ENCODE measurements at regions not wholly inside any gene's neighbourhood (a gene's known extent, or its start where the extent isn't known, plus 50 kb on each side); places are given as distances from the start of the nearest gene placed in this dataset.
"Not testable (repeated sequence)": the region's sequence is repeated elsewhere in the genome, so short reads cannot be mapped to it uniquely, and the experiment has no call there.

DNA sequence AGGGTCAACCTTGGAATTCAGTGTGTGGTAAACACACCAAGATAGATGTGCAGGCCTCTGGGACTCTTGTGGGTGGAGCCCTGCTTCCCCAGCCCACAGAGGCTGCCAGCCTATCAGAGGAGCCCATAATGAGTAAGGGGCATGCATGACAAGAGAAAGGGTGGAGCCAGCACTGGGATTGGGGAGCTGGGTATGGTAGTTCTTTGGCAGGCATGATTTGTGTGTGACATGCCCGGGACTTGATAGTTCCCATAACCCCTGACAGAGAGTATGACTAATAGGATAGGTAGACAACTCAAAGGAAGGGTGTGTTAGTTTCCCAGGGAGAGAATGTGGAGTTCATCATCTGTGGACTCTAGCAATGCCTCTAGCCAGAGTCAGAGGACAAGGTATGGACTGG lies 143.0 kb downstream of the EMP1 start:
- Mint-ChIP-seq H3K27ac (ENCODE audit: low read depth) (no peak overlapping the region), H3K4me3 (no peak overlapping the region), H3K27me3 (peaks cover 38% of the 10 kb centered on the region), H3K36me3 (ENCODE audit: insufficient read depth) (no peaks in the 10 kb centered on the region), H3K4me1 (no peaks in the 10 kb centered on the region), H3K9me3 (peaks cover 5% of the 10 kb centered on the region)
- DNase-seq (ENCODE audit: low spot score in 2 of 2) (no peak), ATAC-seq (replicated peaks; ENCODE audit: extremely low read depth, poor library complexity, severe bottlenecking) (no peak)

DNA sequence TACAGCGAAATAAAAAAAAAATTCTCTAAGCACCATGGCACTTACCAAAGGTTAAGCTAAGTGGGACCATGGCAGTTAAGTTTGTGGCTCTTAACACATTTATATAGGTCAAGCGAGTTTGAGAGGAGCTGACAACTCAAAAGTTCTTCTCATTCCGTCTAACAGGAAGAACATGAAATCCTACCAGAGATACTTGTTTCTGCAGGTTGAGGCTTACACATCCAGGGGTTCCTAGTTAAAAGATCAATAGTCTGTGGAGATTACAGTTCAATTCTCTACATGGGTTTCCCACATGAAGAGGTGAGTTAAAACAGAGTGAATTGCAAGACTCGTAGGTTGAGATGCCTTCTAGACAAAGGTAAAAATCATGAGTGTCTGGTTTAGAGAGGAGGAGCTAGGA lies 142.6 kb downstream of the EMP1 start:
- peaks cover 5% of the 10 kb centered on the region for H3K9me3 Mint-ChIP-seq
- H3K27me3 Mint-ChIP-seq = peaks cover 41% of the 10 kb centered on the region
- ATAC-seq (replicated peaks; ENCODE audit: extremely low read depth, poor library complexity, severe bottlenecking) (no peak), DNase-seq (ENCODE audit: low spot score in 2 of 2) (no peak)
- no peak overlapping the region for H3K27ac Mint-ChIP-seq (ENCODE audit: low read depth)
- H3K4me3 Mint-ChIP-seq = no peak overlapping the region
- H3K36me3 Mint-ChIP-seq (ENCODE audit: insufficient read depth) = no peaks in the 10 kb centered on the region
- H3K4me1 Mint-ChIP-seq = no peaks in the 10 kb centered on the region

DNA sequence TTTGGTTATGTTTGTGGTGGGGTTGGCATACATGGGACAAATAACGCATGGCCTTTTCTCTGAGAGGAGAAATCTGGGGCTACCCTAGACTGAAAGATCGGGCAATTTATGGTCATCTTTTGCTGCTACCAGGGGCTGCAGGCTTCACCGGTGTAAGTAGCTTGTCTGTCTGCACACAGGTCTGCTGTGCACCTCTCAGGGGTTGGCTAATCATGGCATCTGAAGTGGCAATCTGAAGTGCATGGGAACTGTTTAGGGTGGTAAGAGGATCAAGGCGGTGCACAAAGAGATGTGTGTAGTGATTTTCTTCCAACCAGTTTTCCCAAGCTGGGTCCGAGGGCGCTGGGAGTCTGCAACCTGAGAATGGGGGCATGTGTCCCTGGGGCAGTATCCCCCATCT lies 141.3 kb downstream of the EMP1 start:
- Mint-ChIP-seq H3K36me3 (ENCODE audit: insufficient read depth) (no peaks in the 10 kb centered on the region), H3K9me3 (peaks cover 5% of the 10 kb centered on the region), H3K4me1 (no peaks in the 10 kb centered on the region), H3K27ac (ENCODE audit: low read depth) (no peak overlapping the region), H3K27me3 (peaks cover 41% of the 10 kb centered on the region), H3K4me3 (no peak overlapping the region)
- DNase-seq (ENCODE audit: low spot score in 2 of 2) (no peak), ATAC-seq (replicated peaks; ENCODE audit: extremely low read depth, poor library complexity, severe bottlenecking) (no peak)

DNA sequence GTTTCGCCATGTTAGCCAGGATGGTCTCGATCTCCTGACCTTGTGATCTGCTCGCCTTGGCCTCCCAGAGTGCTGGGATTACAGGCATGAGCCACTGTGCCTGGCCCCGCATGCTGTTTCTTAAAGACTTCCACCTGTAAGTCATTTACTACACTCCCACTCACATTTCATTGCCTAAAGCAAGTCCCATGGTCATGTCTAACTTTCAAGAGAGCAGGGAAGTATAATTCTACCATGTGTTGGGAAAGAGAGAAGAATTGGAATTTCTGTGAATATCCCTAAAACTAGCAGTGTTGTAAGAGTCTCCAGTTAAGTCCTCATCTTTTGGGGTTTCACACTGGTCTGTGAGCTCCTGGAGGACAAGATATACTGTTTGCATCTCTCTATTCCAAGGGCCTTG lies 139.7 kb downstream of the EMP1 start:
- Mint-ChIP-seq H3K4me3 (no peak overlapping the region), H3K4me1 (no peaks in the 10 kb centered on the region), H3K27me3 (peaks cover 41% of the 10 kb centered on the region), H3K27ac (ENCODE audit: low read depth) (no peak overlapping the region), H3K36me3 (ENCODE audit: insufficient read depth) (no peaks in the 10 kb centered on the region), H3K9me3 (peaks cover 5% of the 10 kb centered on the region)
- DNase-seq (ENCODE audit: low spot score in 2 of 2) (no peak), ATAC-seq (replicated peaks; ENCODE audit: extremely low read depth, poor library complexity, severe bottlenecking) (no peak)

DNA sequence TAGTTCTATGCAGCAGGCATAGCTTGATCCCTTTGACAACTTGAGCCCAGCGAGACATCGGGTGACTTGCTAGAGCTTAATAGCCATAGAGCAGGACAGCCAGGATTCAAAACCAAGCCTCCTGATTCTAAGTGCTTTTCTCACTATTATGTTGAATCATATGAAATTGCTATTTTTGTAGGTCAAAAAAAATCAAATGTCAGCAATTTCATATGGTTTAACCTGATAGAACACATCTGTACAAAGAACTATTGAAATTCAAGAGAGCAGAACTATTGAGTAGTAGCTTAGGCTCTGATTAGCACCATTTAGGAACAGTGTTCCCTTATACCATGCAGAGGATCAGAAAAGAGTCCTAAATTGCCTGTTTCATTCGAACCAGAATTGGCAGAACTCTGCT lies 132.0 kb downstream of the EMP1 start:
- Mint-ChIP-seq H3K9me3 (no peaks in the 10 kb centered on the region), H3K4me3 (no peak overlapping the region), H3K36me3 (ENCODE audit: insufficient read depth) (no peaks in the 10 kb centered on the region), H3K27me3 (peaks cover 55% of the 10 kb centered on the region), H3K4me1 (no peaks in the 10 kb centered on the region), H3K27ac (ENCODE audit: low read depth) (no peak overlapping the region)
- ATAC-seq (replicated peaks; ENCODE audit: extremely low read depth, poor library complexity, severe bottlenecking) = no peak
- no peak for DNase-seq (ENCODE audit: low spot score in 2 of 2)

DNA sequence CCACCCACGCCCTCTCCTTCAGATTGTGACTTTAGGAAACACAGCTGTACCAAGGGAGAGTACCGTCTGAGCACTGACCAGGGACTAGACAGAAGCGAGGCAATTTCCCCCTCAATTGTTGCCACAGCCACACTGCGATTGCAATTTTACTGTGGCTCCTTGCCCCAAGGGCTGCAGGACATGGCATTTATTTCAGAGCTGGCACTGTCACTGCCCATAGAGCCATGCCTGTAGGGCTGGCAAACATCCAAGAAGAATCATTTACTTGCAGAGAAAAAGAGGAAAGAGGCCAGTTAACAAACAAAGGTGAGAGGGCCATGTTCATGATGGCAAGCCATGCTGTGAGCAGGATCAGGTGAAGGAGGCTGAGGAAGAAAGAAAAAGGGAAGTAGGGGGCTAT lies 129.6 kb downstream of the EMP1 start:
- H3K4me3 Mint-ChIP-seq = no peak overlapping the region

DNA sequence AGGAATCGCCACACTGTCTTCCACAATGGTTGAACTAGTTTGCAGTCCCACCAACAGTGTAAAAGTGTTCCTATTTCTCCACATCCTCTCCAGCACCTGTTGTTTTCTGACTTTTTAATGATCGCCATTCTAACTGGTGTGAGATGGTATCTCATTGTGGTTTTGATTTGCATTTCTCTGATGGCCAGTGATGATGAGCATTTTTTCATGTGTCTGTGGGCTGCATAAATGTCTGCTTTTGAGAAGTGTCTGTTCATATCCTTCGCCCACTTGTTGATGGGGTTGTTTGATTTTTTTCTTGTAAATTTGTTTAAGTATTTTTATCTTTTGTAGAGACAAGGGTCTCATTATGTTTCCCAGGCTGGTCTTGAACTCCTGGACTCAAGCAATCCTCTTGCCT lies 128.5 kb downstream of the EMP1 start:
- H3K36me3 Mint-ChIP-seq (ENCODE audit: insufficient read depth); H3K9me3 Mint-ChIP-seq; H3K4me1 Mint-ChIP-seq; H3K27ac Mint-ChIP-seq (ENCODE audit: low read depth); DNase-seq (ENCODE audit: low spot score in 2 of 2); H3K4me3 Mint-ChIP-seq; ATAC-seq (replicated peaks; ENCODE audit: extremely low read depth, poor library complexity, severe bottlenecking): not testable (repeated sequence)
- H3K27me3 Mint-ChIP-seq = peaks cover 61% of the 10 kb centered on the region

More for the DNA sequence above, 129.6 kb downstream of the EMP1 start:
- Mint-ChIP-seq H3K9me3 (no peaks in the 10 kb centered on the region), H3K27ac (ENCODE audit: low read depth) (no peak overlapping the region), H3K4me1 (no peaks in the 10 kb centered on the region), H3K36me3 (ENCODE audit: insufficient read depth) (no peaks in the 10 kb centered on the region), H3K27me3 (peaks cover 67% of the 10 kb centered on the region)
- ATAC-seq (replicated peaks; ENCODE audit: extremely low read depth, poor library complexity, severe bottlenecking) = no peak
- no peak for DNase-seq (ENCODE audit: low spot score in 2 of 2)

DNA sequence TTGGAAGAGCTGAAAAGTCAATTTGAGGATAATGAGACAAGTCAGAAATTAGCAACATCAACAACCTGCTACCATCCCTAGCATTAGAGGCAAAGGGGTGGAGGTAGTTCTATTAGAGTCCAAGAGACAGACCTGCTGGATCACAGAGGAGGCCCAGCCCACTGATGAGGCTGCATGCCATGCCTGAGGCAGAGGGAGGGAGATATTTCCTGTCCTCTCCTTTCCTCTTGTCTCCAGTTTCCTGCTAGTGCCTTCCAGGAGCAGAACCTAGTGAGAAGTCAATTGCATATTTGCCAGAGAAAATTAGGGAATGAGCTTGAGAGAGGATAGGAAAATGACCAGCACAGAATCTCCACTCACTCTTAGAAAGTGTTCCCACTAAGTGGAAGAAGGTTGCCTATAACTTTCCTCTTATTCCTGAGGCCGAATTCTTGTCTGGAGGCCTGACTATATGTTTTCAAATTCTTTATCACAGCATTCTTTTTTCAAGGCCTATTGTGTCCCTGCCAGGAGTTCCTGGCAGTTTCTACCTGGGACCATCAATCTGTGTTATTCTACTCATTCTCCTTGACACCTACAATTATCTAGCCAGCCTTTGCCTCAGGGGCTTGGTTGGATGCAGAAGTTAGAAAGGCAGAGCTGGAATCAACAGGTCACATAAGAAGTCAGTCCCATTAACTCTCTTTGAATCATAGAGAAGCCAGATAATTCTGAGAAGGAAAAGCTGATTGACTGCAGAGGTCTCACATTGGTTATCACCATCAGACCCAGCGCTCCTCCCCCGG lies 121.9 kb downstream of the EMP1 start:
- H3K9me3 Mint-ChIP-seq = no peaks in the 10 kb centered on the region
- H3K4me3 Mint-ChIP-seq = no peak overlapping the region
- DNase-seq (ENCODE audit: low spot score in 2 of 2) (no peak), ATAC-seq (replicated peaks; ENCODE audit: extremely low read depth, poor library complexity, severe bottlenecking) (no peak)
- no peak overlapping the region for H3K27ac Mint-ChIP-seq (ENCODE audit: low read depth)
- H3K36me3 Mint-ChIP-seq (ENCODE audit: insufficient read depth) = no peaks in the 10 kb centered on the region
- peaks cover 49% of the 10 kb centered on the region for H3K27me3 Mint-ChIP-seq
- H3K4me1 Mint-ChIP-seq = no peaks in the 10 kb centered on the region

DNA sequence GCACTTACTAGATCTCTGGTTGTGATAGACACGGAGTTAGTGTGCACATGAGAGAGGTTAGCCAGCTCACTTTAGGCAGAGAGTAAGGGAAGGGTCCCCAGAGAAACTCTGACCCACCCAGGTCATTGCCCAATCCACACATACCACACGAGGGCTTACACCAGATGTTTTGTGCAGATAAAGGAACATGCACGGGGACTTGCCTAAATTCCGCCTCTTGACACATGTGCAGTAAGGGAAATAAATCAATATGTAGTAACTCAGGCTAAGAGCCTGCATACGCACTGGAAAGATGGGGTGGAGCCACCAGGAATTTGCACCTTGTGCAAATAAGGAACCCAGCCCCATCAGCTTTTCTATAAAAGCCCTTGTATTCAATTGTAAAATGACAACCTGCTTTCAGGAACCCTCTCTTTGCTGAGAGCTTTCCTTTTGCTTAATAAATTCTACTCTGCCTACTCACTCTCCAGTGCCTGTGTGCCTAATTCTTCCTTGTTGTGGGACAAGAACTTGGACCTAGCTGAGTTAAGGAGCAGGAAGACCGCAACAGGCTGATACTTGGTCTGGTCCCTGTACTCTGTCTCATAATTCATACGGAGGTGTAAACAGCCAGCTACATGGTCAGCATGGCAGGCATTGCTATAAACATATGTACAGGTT lies 120.2 kb downstream of the EMP1 start:
- H3K9me3 Mint-ChIP-seq = no peaks in the 10 kb centered on the region
- H3K4me1 Mint-ChIP-seq = no peaks in the 10 kb centered on the region
- H3K27ac Mint-ChIP-seq (ENCODE audit: low read depth) = no peak overlapping the region
- no peak overlapping the region for H3K4me3 Mint-ChIP-seq
- ATAC-seq (replicated peaks; ENCODE audit: extremely low read depth, poor library complexity, severe bottlenecking) = no peak
- no peaks in the 10 kb centered on the region for H3K36me3 Mint-ChIP-seq (ENCODE audit: insufficient read depth)
- peaks cover 53% of the 10 kb centered on the region for H3K27me3 Mint-ChIP-seq
- DNase-seq (ENCODE audit: low spot score in 2 of 2) = no peak

DNA sequence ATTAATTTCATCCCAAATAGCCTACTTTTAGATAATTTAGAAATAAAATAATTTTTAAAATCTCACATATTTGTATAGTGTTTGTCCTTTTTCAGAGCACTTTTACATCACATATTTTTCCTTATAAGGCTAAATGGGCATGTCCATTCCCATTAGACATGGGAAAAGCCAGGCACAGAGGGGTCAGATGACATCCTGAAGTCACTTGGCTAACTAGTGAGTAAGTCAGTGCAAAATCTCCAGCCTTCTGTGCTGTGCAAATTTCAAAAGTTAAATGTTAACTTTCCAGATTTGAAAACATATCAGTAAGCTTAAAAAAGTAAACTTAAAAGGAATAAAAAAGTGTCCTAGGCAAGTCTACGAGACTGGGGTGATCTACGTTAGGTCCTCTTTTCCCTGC lies 117.4 kb downstream of the EMP1 start:
- Mint-ChIP-seq H3K36me3 (ENCODE audit: insufficient read depth) (no peaks in the 10 kb centered on the region), H3K27ac (ENCODE audit: low read depth) (no peak overlapping the region), H3K4me3 (no peak overlapping the region), H3K9me3 (no peaks in the 10 kb centered on the region), H3K27me3 (peaks cover 40% of the 10 kb centered on the region), H3K4me1 (no peaks in the 10 kb centered on the region)
- ATAC-seq (replicated peaks; ENCODE audit: extremely low read depth, poor library complexity, severe bottlenecking) (no peak), DNase-seq (ENCODE audit: low spot score in 2 of 2) (no peak)

DNA sequence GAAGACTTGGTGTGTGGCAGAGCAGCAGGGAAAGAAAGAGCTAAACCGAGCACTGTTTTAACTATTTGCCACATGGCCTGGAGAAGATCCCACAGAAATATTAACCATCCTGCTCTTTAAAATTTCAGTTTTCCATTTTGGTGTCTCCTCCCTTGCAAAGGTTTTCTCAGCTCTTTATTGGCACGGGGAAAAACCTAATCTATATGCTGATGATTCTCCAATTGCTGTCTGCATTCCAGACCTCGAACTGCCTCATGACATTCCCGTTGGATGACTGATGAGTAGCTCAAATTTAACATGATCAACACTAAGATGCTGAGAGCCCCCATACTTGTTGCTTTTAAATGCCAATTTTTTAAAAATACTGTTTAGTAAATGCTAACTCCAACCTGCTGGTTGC lies 115.0 kb downstream of the EMP1 start:
- no peaks in the 10 kb centered on the region for H3K9me3 Mint-ChIP-seq
- H3K4me1 Mint-ChIP-seq = no peaks in the 10 kb centered on the region
- H3K27me3 Mint-ChIP-seq = peaks cover 63% of the 10 kb centered on the region
- H3K4me3 Mint-ChIP-seq = no peak overlapping the region
- ATAC-seq (replicated peaks; ENCODE audit: extremely low read depth, poor library complexity, severe bottlenecking) (no peak), DNase-seq (ENCODE audit: low spot score in 2 of 2) (no peak)
- H3K36me3 Mint-ChIP-seq (ENCODE audit: insufficient read depth) = no peaks in the 10 kb centered on the region
- H3K27ac Mint-ChIP-seq (ENCODE audit: low read depth) = no peak overlapping the region

DNA sequence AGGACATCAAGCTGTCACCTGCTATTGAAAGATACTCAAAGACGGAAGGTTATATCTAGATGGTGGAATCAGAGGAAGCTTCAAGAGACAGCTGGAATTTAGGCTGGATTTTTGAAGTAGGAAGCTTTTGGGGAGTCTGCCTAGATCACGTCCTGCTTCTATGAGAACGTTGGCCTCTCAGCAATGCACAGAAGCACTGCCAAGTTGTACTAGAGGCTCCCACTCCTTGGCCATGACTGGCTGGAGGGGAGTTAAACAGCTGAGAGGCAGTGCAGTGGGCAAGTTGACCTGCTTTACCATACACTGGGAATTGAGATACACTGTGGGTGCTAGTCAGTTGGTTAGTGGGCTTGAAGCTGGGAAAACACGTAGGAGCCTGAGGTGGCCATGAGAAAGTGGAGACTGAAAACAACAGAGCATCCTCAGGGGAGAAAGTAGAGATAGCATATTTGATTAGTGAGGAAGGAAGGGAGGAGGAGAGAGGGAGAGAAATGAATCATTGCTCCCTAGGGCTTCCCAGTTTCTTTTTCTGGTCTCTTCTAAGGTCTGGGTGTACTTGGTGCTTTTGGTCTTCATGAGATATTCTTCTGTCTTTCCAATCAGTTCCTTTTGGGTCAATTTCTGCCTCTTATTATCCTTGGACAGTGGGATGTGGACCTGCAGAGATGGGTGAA lies 110.8 kb downstream of the EMP1 start:
- Mint-ChIP-seq H3K9me3 (peaks cover 6% of the 10 kb centered on the region), H3K4me1 (no peaks in the 10 kb centered on the region), H3K27me3 (peaks cover 61% of the 10 kb centered on the region), H3K36me3 (ENCODE audit: insufficient read depth) (no peaks in the 10 kb centered on the region), H3K27ac (ENCODE audit: low read depth) (no peak overlapping the region), H3K4me3 (no peak overlapping the region)
- DNase-seq (ENCODE audit: low spot score in 2 of 2) (no peak), ATAC-seq (replicated peaks; ENCODE audit: extremely low read depth, poor library complexity, severe bottlenecking) (no peak)

DNA sequence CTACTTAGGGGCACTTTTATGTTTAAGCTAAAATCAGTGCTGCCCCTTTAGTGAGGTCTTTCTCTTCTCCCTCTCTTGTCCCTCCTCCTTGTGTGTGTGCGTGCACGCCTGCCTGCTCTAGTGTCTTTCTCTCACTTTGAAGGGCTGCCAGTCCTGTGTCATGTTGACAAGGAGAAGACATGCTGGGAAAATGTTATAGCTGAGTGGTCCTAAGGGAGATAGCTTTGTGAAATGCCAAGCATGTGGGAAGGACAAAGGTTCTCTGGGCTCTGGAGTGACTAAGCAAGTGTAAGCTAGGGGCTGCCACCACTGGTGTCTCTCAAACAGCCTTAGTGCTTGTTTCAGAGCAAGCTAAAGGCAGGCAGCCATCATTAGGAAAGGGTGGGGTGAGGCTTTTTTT lies 108.4 kb downstream of the EMP1 start:
- Mint-ChIP-seq H3K9me3 (peaks cover 6% of the 10 kb centered on the region), H3K27ac (ENCODE audit: low read depth) (no peak overlapping the region), H3K4me3 (no peak overlapping the region), H3K4me1 (no peaks in the 10 kb centered on the region), H3K36me3 (ENCODE audit: insufficient read depth) (no peaks in the 10 kb centered on the region), H3K27me3 (peaks cover 63% of the 10 kb centered on the region)
- ATAC-seq (replicated peaks; ENCODE audit: extremely low read depth, poor library complexity, severe bottlenecking) = no peak
- no peak for DNase-seq (ENCODE audit: low spot score in 2 of 2)

Data from central memory CD8-positive, alpha-beta T cell (primary cell).